GM12891 (cell line): ENCODE measurements at regions not wholly inside any gene's neighbourhood (a gene's known extent, or its start where the extent isn't known, plus 50 kb on each side); places are given as distances from the start of the nearest gene placed in this dataset.

ENCODE experiments used
- PAX5 ChIP-seq: IDR thresholded peaks from 2 replicates; pipeline ENCODE4 v1.6.1; 2011; ENCODE audit warnings: low read length, moderate library complexity, mild to moderate bottlenecking; ENCODE audit not compliant: insufficient read depth, severe bottlenecking
- POLR2A ChIP-seq: IDR thresholded peaks from 2 replicates; pipeline ENCODE4 v1.6.1; 2011; ENCODE audit warnings: low read depth, low read length, control low read depth
- POLR2AphosphoS5 ChIP-seq: IDR thresholded peaks from 2 replicates; pipeline ENCODE4 v1.6.1; 2011; ENCODE audit warnings: low read depth, low read length, control low read depth
- SPI1 ChIP-seq: IDR thresholded peaks from 2 replicates; pipeline ENCODE4 v1.6.1; 2011; ENCODE audit warnings: low read depth, low read length, control low read depth
- TAF1 ChIP-seq: IDR thresholded peaks from 2 replicates; pipeline ENCODE4 v1.6.1; 2011; ENCODE audit warnings: low read depth, low read length, control low read depth

DNA sequence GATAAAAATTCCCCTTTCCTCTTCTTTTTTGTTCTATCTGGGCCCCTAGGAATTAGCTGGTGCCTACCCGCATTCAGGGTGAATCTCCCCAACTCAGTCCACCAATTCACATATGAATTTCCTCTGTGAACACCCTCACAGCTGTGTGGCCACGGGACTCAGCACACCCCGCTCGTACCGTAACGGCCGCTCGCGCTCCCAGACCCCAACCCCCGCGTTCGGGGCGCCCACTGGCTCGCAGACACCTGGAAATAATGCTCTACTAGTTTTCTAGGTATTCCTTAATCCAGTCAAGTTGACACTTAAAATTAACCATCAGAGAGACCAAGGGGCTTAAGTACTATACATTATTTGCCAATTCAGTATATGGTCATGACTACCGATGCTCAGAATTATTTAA lies 1702.1 kb upstream of the PCDH20 start:
- TF ChIP-seq POLR2A (no peak), POLR2AphosphoS5 (no peak), TAF1 (no peak), SPI1 (no peak), PAX5 (no peak)
